NCI-H187 treated with DMSO at 0.1 percent for 48 hours (cell line): ENCODE measurements at regions not wholly inside any gene's neighbourhood (a gene's known extent, or its start where the extent isn't known, plus 50 kb on each side); places are given as distances from the start of the nearest gene placed in this dataset.
"Not testable (repeated sequence)": the region's sequence is repeated elsewhere in the genome, so short reads cannot be mapped to it uniquely, and the experiment has no call there.

Source experiments
- DNase-seq: peaks from one replicate; lab custom pipeline; 2025; lab: John Stamatoyannopoulos, UW

- no peak for DNase-seq
These were observed 236.0 kb upstream of the SGK1 start for GRCh38 chr6:134553936-134554335.

- no peak for DNase-seq
These were observed 233.5 kb upstream of the SGK1 start for GRCh38 chr6:134551245-134551960.

- no peak for DNase-seq
These were observed 232.7 kb upstream of the SGK1 start for GRCh38 chr6:134550604-134551003.

- no peak for DNase-seq
These were observed 231.9 kb upstream of the SGK1 start for GRCh38 chr6:134549854-134550253.

GRCh38 chr6:134546962-134547645 is 229.2 kb upstream of the SGK1 start:
- no peak for DNase-seq

- DNase-seq, result no peak
These were observed 226.8 kb upstream of the SGK1 start for GRCh38 chr6:134544737-134545136.

- no peak for DNase-seq
These were observed 225.2 kb upstream of the SGK1 start for GRCh38 chr6:134543128-134543527.

- DNase-seq, result no peak
These were observed 223.1 kb upstream of the SGK1 start for GRCh38 chr6:134541001-134541400.

GRCh38 chr6:134539865-134540323 is 222.0 kb upstream of the SGK1 start:
- no peak for DNase-seq

GRCh38 chr6:134537765-134538164 is 219.9 kb upstream of the SGK1 start:
- not testable (repeated sequence) for DNase-seq

- no peak for DNase-seq
These were observed 219.2 kb upstream of the SGK1 start for GRCh38 chr6:134537146-134537555.

- no peak for DNase-seq
These were observed 217.9 kb upstream of the SGK1 start for GRCh38 chr6:134535831-134536230.

- DNase-seq, result no peak
These were observed 216.8 kb upstream of the SGK1 start for GRCh38 chr6:134534708-134535149.

GRCh38 chr6:134533991-134534390 is 216.1 kb upstream of the SGK1 start:
- DNase-seq, result no peak

- DNase-seq, result no peak
These were observed 215.0 kb upstream of the SGK1 start for GRCh38 chr6:134532694-134533624.

GRCh38 chr6:134531611-134532010 is 213.7 kb upstream of the SGK1 start:
- no peak for DNase-seq

- no peak for DNase-seq
These were observed 213.3 kb upstream of the SGK1 start for GRCh38 chr6:134531188-134531551.

- DNase-seq, result no peak
These were observed 212.0 kb upstream of the SGK1 start for GRCh38 chr6:134529921-134530320.

GRCh38 chr6:134529305-134529704 is 211.4 kb upstream of the SGK1 start:
- DNase-seq, result no peak

- DNase-seq, result no peak
These were observed 209.3 kb upstream of the SGK1 start for GRCh38 chr6:134527108-134527787.

- no peak for DNase-seq
These were observed 207.4 kb upstream of the SGK1 start for GRCh38 chr6:134525190-134525868.
